ENCODE measurements at regions not wholly inside any gene's neighbourhood (a gene's known extent, or its start where the extent isn't known, plus 50 kb on each side); places are given as distances from the start of the nearest gene placed in this dataset.
"Not testable (repeated sequence)": the region's sequence is repeated elsewhere in the genome, so short reads cannot be mapped to it uniquely, and the experiment has no call there.

GRCh38 chr7:121621937-121622336 lies 225.8 kb upstream of the FAM3C start:
- Histone ChIP-seq H3K27ac (ENCODE audit: low read depth, low read length, severe bottlenecking) (no peak overlapping the region), H3K4me3 (ENCODE audit: extremely low read depth, insufficient read depth, low read length, poor library complexity, severe bottlenecking) (no peak overlapping the region)

GRCh38 chr7:121620953-121621606 lies 225.0 kb upstream of the FAM3C start:
- Histone ChIP-seq H3K4me3 (ENCODE audit: extremely low read depth, insufficient read depth, low read length, poor library complexity, severe bottlenecking) (no peak overlapping the region), H3K27ac (ENCODE audit: low read depth, low read length, severe bottlenecking) (no peak overlapping the region)
- WGBS, 2 experiments (ENCODE audit: insufficient coverage in 2 of 2): 75 to 85% methylated on average over 8 of the region's 11 CpGs

More at GRCh38 chr7:121621937-121622336, 225.8 kb upstream of the FAM3C start:
- Histone ChIP-seq H3K36me3 (ENCODE audit: control insufficient read depth, insufficient read depth, low read length) (no peaks in the 10 kb centered on the region), H3K9me3 (ENCODE audit: control insufficient read depth, low read length) (no peaks in the 10 kb centered on the region), H3K4me1 (ENCODE audit: control insufficient read depth, insufficient read depth, low read length, poor library complexity, severe bottlenecking) (no peaks in the 10 kb centered on the region)
- WGBS, 2 experiments (ENCODE audit: insufficient coverage in 2 of 2): no CpG with 5 or more reads among the region's 4 CpGs

GRCh38 chr7:121620206-121620605 lies 224.1 kb upstream of the FAM3C start:
- Histone ChIP-seq H3K27ac (ENCODE audit: low read depth, low read length, severe bottlenecking) (no peak overlapping the region), H3K36me3 (ENCODE audit: control insufficient read depth, insufficient read depth, low read length) (no peaks in the 10 kb centered on the region), H3K4me1 (ENCODE audit: control insufficient read depth, insufficient read depth, low read length, poor library complexity, severe bottlenecking) (no peaks in the 10 kb centered on the region), H3K9me3 (ENCODE audit: control insufficient read depth, low read length) (no peaks in the 10 kb centered on the region), H3K4me3 (ENCODE audit: extremely low read depth, insufficient read depth, low read length, poor library complexity, severe bottlenecking) (no peak overlapping the region)
- WGBS, 2 experiments (ENCODE audit: insufficient coverage in 2 of 2): no CpG with 5 or more reads among the region's 3 CpGs

More at GRCh38 chr7:121620953-121621606, 225.0 kb upstream of the FAM3C start:
- H3K9me3 ChIP-seq (ENCODE audit: control insufficient read depth, low read length): no peaks in the 10 kb centered on the region
- H3K36me3 ChIP-seq (ENCODE audit: control insufficient read depth, insufficient read depth, low read length): no peaks in the 10 kb centered on the region
- H3K4me1 ChIP-seq (ENCODE audit: control insufficient read depth, insufficient read depth, low read length, poor library complexity, severe bottlenecking): no peaks in the 10 kb centered on the region

GRCh38 chr7:121618182-121618581 lies 222.1 kb upstream of the FAM3C start:
- Histone ChIP-seq H3K4me1 (ENCODE audit: control insufficient read depth, insufficient read depth, low read length, poor library complexity, severe bottlenecking) (no peaks in the 10 kb centered on the region), H3K36me3 (ENCODE audit: control insufficient read depth, insufficient read depth, low read length) (no peaks in the 10 kb centered on the region), H3K4me3 (ENCODE audit: extremely low read depth, insufficient read depth, low read length, poor library complexity, severe bottlenecking) (no peak overlapping the region), H3K27ac (ENCODE audit: low read depth, low read length, severe bottlenecking) (no peak overlapping the region), H3K9me3 (ENCODE audit: control insufficient read depth, low read length) (no peaks in the 10 kb centered on the region)
- WGBS, 2 experiments (ENCODE audit: insufficient coverage in 2 of 2): no CpG with 5 or more reads among the region's 2 CpGs

GRCh38 chr7:121610243-121610642 lies 214.1 kb upstream of the FAM3C start:
- H3K9me3 ChIP-seq (ENCODE audit: control insufficient read depth, low read length): no peaks in the 10 kb centered on the region
- WGBS, 2 experiments (ENCODE audit: insufficient coverage in 2 of 2): no CpG with 5 or more reads among the region's 1 CpG
- H3K27ac ChIP-seq (ENCODE audit: low read depth, low read length, severe bottlenecking): no peak overlapping the region
- H3K36me3 ChIP-seq (ENCODE audit: control insufficient read depth, insufficient read depth, low read length): no peaks in the 10 kb centered on the region
- H3K4me3 ChIP-seq (ENCODE audit: extremely low read depth, insufficient read depth, low read length, poor library complexity, severe bottlenecking): no peak overlapping the region
- no peaks in the 10 kb centered on the region for H3K4me1 ChIP-seq (ENCODE audit: control insufficient read depth, insufficient read depth, low read length, poor library complexity, severe bottlenecking)

- Histone ChIP-seq H3K9me3 (ENCODE audit: control insufficient read depth, low read length) (no peaks in the 10 kb centered on the region), H3K4me3 (ENCODE audit: extremely low read depth, insufficient read depth, low read length, poor library complexity, severe bottlenecking) (no peak overlapping the region), H3K27ac (ENCODE audit: low read depth, low read length, severe bottlenecking) (no peak overlapping the region), H3K4me1 (ENCODE audit: control insufficient read depth, insufficient read depth, low read length, poor library complexity, severe bottlenecking) (peaks cover 6% of the 10 kb centered on the region), H3K36me3 (ENCODE audit: control insufficient read depth, insufficient read depth, low read length) (no peaks in the 10 kb centered on the region)
These were observed 213.1 kb upstream of the FAM3C start for GRCh38 chr7:121609208-121609607.

- Histone ChIP-seq H3K36me3 (ENCODE audit: control insufficient read depth, insufficient read depth, low read length) (no peaks in the 10 kb centered on the region), H3K4me1 (ENCODE audit: control insufficient read depth, insufficient read depth, low read length, poor library complexity, severe bottlenecking) (peaks cover 6% of the 10 kb centered on the region), H3K4me3 (ENCODE audit: extremely low read depth, insufficient read depth, low read length, poor library complexity, severe bottlenecking) (no peak overlapping the region), H3K27ac (ENCODE audit: low read depth, low read length, severe bottlenecking) (no peak overlapping the region), H3K9me3 (ENCODE audit: control insufficient read depth, low read length) (no peaks in the 10 kb centered on the region)
- WGBS, 2 experiments (ENCODE audit: insufficient coverage in 2 of 2): 91 to 92% methylated on average over 4 to 6 of the region's 6 CpGs
These were observed 212.7 kb upstream of the FAM3C start for GRCh38 chr7:121608785-121609184.

- H3K4me1 ChIP-seq (ENCODE audit: control insufficient read depth, insufficient read depth, low read length, poor library complexity, severe bottlenecking); H3K27ac ChIP-seq (ENCODE audit: low read depth, low read length, severe bottlenecking); H3K4me3 ChIP-seq (ENCODE audit: extremely low read depth, insufficient read depth, low read length, poor library complexity, severe bottlenecking); H3K9me3 ChIP-seq (ENCODE audit: control insufficient read depth, low read length); H3K36me3 ChIP-seq (ENCODE audit: control insufficient read depth, insufficient read depth, low read length): not testable (repeated sequence)
- WGBS, 2 experiments (ENCODE audit: insufficient coverage in 2 of 2): 100% methylated on average over 1 of the region's 2 CpGs; no CpG with 5 or more reads in 1 of the 2 experiments
These were observed 212.1 kb upstream of the FAM3C start for GRCh38 chr7:121608183-121608582.

GRCh38 chr7:121605317-121605680 lies 209.2 kb upstream of the FAM3C start:
- Histone ChIP-seq H3K4me3 (ENCODE audit: extremely low read depth, insufficient read depth, low read length, poor library complexity, severe bottlenecking) (no peak overlapping the region), H3K27ac (ENCODE audit: low read depth, low read length, severe bottlenecking) (no peak overlapping the region), H3K4me1 (ENCODE audit: control insufficient read depth, insufficient read depth, low read length, poor library complexity, severe bottlenecking) (peaks cover 6% of the 10 kb centered on the region), H3K36me3 (ENCODE audit: control insufficient read depth, insufficient read depth, low read length) (no peaks in the 10 kb centered on the region), H3K9me3 (ENCODE audit: control insufficient read depth, low read length) (no peaks in the 10 kb centered on the region)
- 82 to 83% methylated on average over 2 to 3 of the region's 3 CpGs for WGBS, 2 experiments (ENCODE audit: insufficient coverage in 2 of 2)

GRCh38 chr7:121604627-121605316 lies 208.7 kb upstream of the FAM3C start:
- H3K9me3 ChIP-seq (ENCODE audit: control insufficient read depth, low read length): no peaks in the 10 kb centered on the region
- peaks cover 6% of the 10 kb centered on the region for H3K4me1 ChIP-seq (ENCODE audit: control insufficient read depth, insufficient read depth, low read length, poor library complexity, severe bottlenecking)
- no peak overlapping the region for H3K27ac ChIP-seq (ENCODE audit: low read depth, low read length, severe bottlenecking)
- H3K36me3 ChIP-seq (ENCODE audit: control insufficient read depth, insufficient read depth, low read length): no peaks in the 10 kb centered on the region
- WGBS, 2 experiments (ENCODE audit: insufficient coverage in 2 of 2): 83 to 100% methylated on average over 1 to 2 of the region's 2 CpGs
- H3K4me3 ChIP-seq (ENCODE audit: extremely low read depth, insufficient read depth, low read length, poor library complexity, severe bottlenecking): no peak overlapping the region

- H3K36me3 ChIP-seq (ENCODE audit: control insufficient read depth, insufficient read depth, low read length): no peaks in the 10 kb centered on the region
- no peak overlapping the region for H3K4me3 ChIP-seq (ENCODE audit: extremely low read depth, insufficient read depth, low read length, poor library complexity, severe bottlenecking)
- H3K9me3 ChIP-seq (ENCODE audit: control insufficient read depth, low read length): no peaks in the 10 kb centered on the region
- H3K27ac ChIP-seq (ENCODE audit: low read depth, low read length, severe bottlenecking): no peak overlapping the region
- WGBS, 2 experiments (ENCODE audit: insufficient coverage in 2 of 2): no CpG with 5 or more reads among the region's 2 CpGs
- H3K4me1 ChIP-seq (ENCODE audit: control insufficient read depth, insufficient read depth, low read length, poor library complexity, severe bottlenecking): peaks cover 6% of the 10 kb centered on the region
These were observed 207.8 kb upstream of the FAM3C start for GRCh38 chr7:121603886-121604285.

Data from mesodermal cell (in vitro differentiated cells).